H1 (cell line): ENCODE measurements at regions not wholly inside any gene's neighbourhood (a gene's known extent, or its start where the extent isn't known, plus 50 kb on each side); places are given as distances from the start of the nearest gene placed in this dataset.

Experiments used
- CTCF ChIA-PET: fragments of 300-600 bp; sonication (Branson Sonifier 250); formaldehyde crosslinking; loops from one replicate; lab custom pipeline; 2021; ENCODE audit not compliant: partially characterized antibody; lab: Charles Lee
- POLR2A ChIA-PET: fragments of 300-600 bp; sonication (Branson Sonifier 250); formaldehyde crosslinking; loops from one replicate; lab custom pipeline; 2021; ENCODE audit warnings: inconsistent platforms; ENCODE audit not compliant: partially characterized antibody; lab: Charles Lee
- DNase-seq, 2 experiments: peaks; one replicate each; pipeline versions ENCODE4 v3.0.0 to v3.0.0-alpha.2; 2010 to 2022; ENCODE audit warnings: low spot score in 2 of 2, low read depth in 1 of 2, mixed read lengths in 1 of 2
- FAIRE-seq: peaks from 2 replicates; lab custom pipeline; 2011; peaks lifted over from hg19 to GRCh38; lab: Jason Lieb, UNC
- H2AFZ ChIP-seq: 2 replicates; pipeline ENCODE4 v1.8.1; 2012; ENCODE audit warnings: low read length, inconsistent platforms
- H2AK5ac ChIP-seq: 2 replicates; pipeline ENCODE4 v1.6.1; 2013; ENCODE audit warnings: low read depth, low read length
- H2BK120ac ChIP-seq: replicated peaks from 2 replicates; pipeline ENCODE3; 2013; ENCODE audit warnings: low read depth, low read length, inconsistent platforms
- H2BK12ac ChIP-seq: 2 replicates; pipeline ENCODE4 v1.6.1; 2013; ENCODE audit warnings: low read depth, low read length
- H2BK15ac ChIP-seq: 2 replicates; pipeline ENCODE4 v1.6.1; 2013; ENCODE audit warnings: low read length
- H2BK20ac ChIP-seq: 2 replicates; pipeline ENCODE4 v1.6.1; 2013; ENCODE audit warnings: low read length
- H2BK5ac ChIP-seq: 2 replicates; pipeline ENCODE4 v1.6.1; 2013; ENCODE audit warnings: low read depth, low read length
- H3K14ac ChIP-seq: 2 replicates; pipeline ENCODE4 v1.6.1; 2013; ENCODE audit warnings: inconsistent platforms; ENCODE audit not compliant: insufficient read length
- H3K18ac ChIP-seq: 2 replicates; pipeline ENCODE4 v1.6.1; 2013; ENCODE audit warnings: low read length; ENCODE audit errors: extremely low read depth
- H3K23ac ChIP-seq: 2 replicates; pipeline ENCODE4 v1.6.1; 2013; ENCODE audit warnings: inconsistent platforms; ENCODE audit not compliant: insufficient read length
- H3K23me2 ChIP-seq: 2 replicates; pipeline ENCODE4 v1.6.1; 2013; ENCODE audit warnings: low read depth, low read length
- H3K27ac ChIP-seq: 2 replicates; pipeline ENCODE4 v1.6.1; 2011; ENCODE audit warnings: low read depth, low read length, inconsistent platforms
- H3K27me3 ChIP-seq, 4 experiments: replicated peaks in 1 of 4; 1 replicate in 1 of 4; 2 replicates in 3 of 4; pipeline versions ENCODE4 v1.6.1 to v1.8.1; 2011 to 2013; ENCODE audit warnings: low read length in 3 of 4, mild to moderate bottlenecking in 3 of 4, inconsistent platforms in 2 of 4, mixed read lengths in 2 of 4, moderate library complexity in 1 of 4; ENCODE audit not compliant: control insufficient read depth in 3 of 4, insufficient read depth in 3 of 4; ENCODE audit errors: extremely low read depth in 1 of 4
- H3K36me3 ChIP-seq, 4 experiments: 2 replicates each; pipeline versions ENCODE4 v1.6.1 to v1.8.1; 2011 to 2013; ENCODE audit warnings: mild to moderate bottlenecking in 4 of 4, low read length in 3 of 4, moderate library complexity in 2 of 4, control low read depth in 1 of 4, inconsistent platforms in 1 of 4; ENCODE audit not compliant: insufficient read depth in 4 of 4, control insufficient read depth in 2 of 4
- H3K4ac ChIP-seq: replicated peaks from 2 replicates; pipeline ENCODE3; 2013; ENCODE audit warnings: low read length, low read depth, mixed read lengths, inconsistent platforms; ENCODE audit not compliant: insufficient read length
- H3K4me1 ChIP-seq, 4 experiments: replicated peaks in 1 of 4; 1 replicate in 1 of 4; 2 replicates in 3 of 4; pipeline versions ENCODE4 v1.6.1 to v1.8.1; 2011 to 2013; ENCODE audit warnings: low read length in 3 of 4, inconsistent platforms in 2 of 4, mixed read lengths in 1 of 4; ENCODE audit not compliant: insufficient read depth in 4 of 4, control insufficient read depth in 3 of 4
- H3K4me2 ChIP-seq, 2 experiments: 2 replicates each; pipeline versions ENCODE4 v1.6.1 to v1.8.1; 2011 to 2013; ENCODE audit warnings: low read depth in 2 of 2, low read length in 2 of 2, control low read depth in 1 of 2, inconsistent platforms in 1 of 2, mild to moderate bottlenecking in 1 of 2; ENCODE audit not compliant: insufficient read depth in 1 of 2
- H3K4me3 ChIP-seq, 4 experiments: fragments of 200-600, 300-600 bp in 1 of 4; sonication (generic), shearing (Covaris generic), sonication (Bioruptor Twin) in 1 of 4; 2 replicates each; pipeline versions ENCODE4 v1.5.1 to v1.8.1; 2011 to 2016; ENCODE audit warnings: low read length in 4 of 4, low read depth in 3 of 4, control low read depth in 2 of 4, inconsistent platforms in 2 of 4, mild to moderate bottlenecking in 2 of 4, mixed read lengths in 1 of 4, moderate library complexity in 1 of 4; ENCODE audit not compliant: insufficient read depth in 2 of 4; ENCODE audit errors: extremely low read depth in 1 of 4
- H3K56ac ChIP-seq: replicated peaks from 2 replicates; pipeline ENCODE3; 2013; ENCODE audit warnings: low read depth, mild to moderate bottlenecking, mixed read lengths, low read length, inconsistent platforms; ENCODE audit not compliant: insufficient read length
- H3K79me1 ChIP-seq: 2 replicates; pipeline ENCODE4 v1.6.1; 2013; ENCODE audit warnings: low read depth, low read length, control low read depth
- H3K79me2 ChIP-seq, 2 experiments: 2 replicates each; pipeline versions ENCODE4 v1.6.1 to v1.8.1; 2012 to 2013; ENCODE audit warnings: low read length in 2 of 2, mild to moderate bottlenecking in 2 of 2, inconsistent platforms in 1 of 2; ENCODE audit not compliant: insufficient read depth in 2 of 2, control insufficient read depth in 1 of 2
- H3K9ac ChIP-seq, 4 experiments: replicated peaks in 1 of 4; 1 replicate in 1 of 4; 2 replicates in 3 of 4; pipeline versions ENCODE4 v1.6.1 to v1.8.1; 2011 to 2013; ENCODE audit warnings: low read depth in 3 of 4, low read length in 3 of 4, control low read depth in 2 of 4, mild to moderate bottlenecking in 2 of 4, moderate library complexity in 2 of 4, inconsistent platforms in 1 of 4; ENCODE audit errors: extremely low read depth in 1 of 4
- H3K9me3 ChIP-seq, 2 experiments: 2 replicates each; pipeline versions ENCODE4 v1.6.1 to v1.8.1; 2012 to 2013; ENCODE audit warnings: mild to moderate bottlenecking in 2 of 2, moderate library complexity in 2 of 2, control low read depth in 1 of 2, inconsistent platforms in 1 of 2, low read depth in 1 of 2, low read length in 1 of 2, mixed read lengths in 1 of 2; ENCODE audit not compliant: insufficient read depth in 2 of 2
- H4K20me1 ChIP-seq, 2 experiments: replicated peaks in 1 of 2; 2 replicates each; pipeline versions ENCODE3 to v1.8.1; 2011 to 2013; ENCODE audit warnings: inconsistent platforms in 2 of 2, low read length in 2 of 2, mild to moderate bottlenecking in 1 of 2; ENCODE audit not compliant: insufficient read depth in 2 of 2, control insufficient read depth in 1 of 2
- H4K5ac ChIP-seq: 2 replicates; pipeline ENCODE4 v1.6.1; 2013; ENCODE audit warnings: low read length, low read depth, mixed read lengths, inconsistent platforms; ENCODE audit not compliant: insufficient read length
- H4K8ac ChIP-seq: 2 replicates; pipeline ENCODE4 v1.8.0; 2013; ENCODE audit warnings: mild to moderate bottlenecking, moderate library complexity, low read length, inconsistent platforms; ENCODE audit not compliant: insufficient read depth; ENCODE audit errors: extremely low read depth
- H4K91ac ChIP-seq: replicated peaks from 2 replicates; pipeline ENCODE3; 2013; ENCODE audit warnings: low read length, mixed read lengths, inconsistent platforms; ENCODE audit not compliant: insufficient read length
- RAD21 ChIP-seq, 2 experiments: IDR thresholded peaks in 1 of 2; conservative IDR thresholded peaks in 1 of 2; 2 replicates each; pipeline ENCODE4 v1.6.1; 2011; ENCODE audit warnings: low read depth in 2 of 2, low read length in 2 of 2, improper control_type of control experiment in 1 of 2, inconsistent platforms in 1 of 2, mild to moderate bottlenecking in 1 of 2, moderate library complexity in 1 of 2
- SP4 ChIP-seq: IDR thresholded peaks from 2 replicates; pipeline ENCODE4 v1.6.1; 2012; ENCODE audit warnings: low read length, inconsistent platforms
- YY1 ChIP-seq: IDR thresholded peaks from 2 replicates; pipeline ENCODE4 v1.6.1; 2011; ENCODE audit warnings: low read depth, mild to moderate bottlenecking, low read length
- WGBS, 2 experiments: shearing (Covaris generic) in 1 of 2; methylation state at CpG; one replicate each; pipeline versions ENCODE4 v1.1.6 to v1.1.7; 2013 to 2015; ENCODE audit warnings: low lambda C conversion rate in 2 of 2, mixed read lengths in 2 of 2, inconsistent platforms in 1 of 2, low coverage in 1 of 2, missing lambda C conversion rate in 1 of 2; ENCODE audit not compliant: insufficient replicate concordance in 2 of 2, insufficient coverage in 1 of 2, insufficient read length in 1 of 2; ENCODE audit errors: extremely low coverage in 1 of 2, missing lambda C conversion rate in 1 of 2; 5-methylcytosine and 5-hydroxymethylcytosine counted together

GRCh38 chr3:134718726-134719125 lies 67.9 kb upstream of the KY start:
- Histone ChIP-seq H3K4me1 (no peaks in the 10 kb centered on the region), H2BK15ac (no peak overlapping the region), H4K5ac (no peak overlapping the region), H4K20me1 (no peaks in the 10 kb centered on the region), H3K4me3 (no peak overlapping the region), H4K8ac (no peak overlapping the region), H3K4me2 (no peak overlapping the region), H2BK5ac (no peak overlapping the region), H2BK12ac (no peak overlapping the region), H3K79me1 (no peaks in the 10 kb centered on the region), H3K23ac (no peak overlapping the region), H3K56ac (no peak overlapping the region), H2BK120ac (no peak overlapping the region), H3K27ac (no peak overlapping the region), H3K14ac (no peak overlapping the region), H2AK5ac (no peak overlapping the region), H3K4ac (no peak overlapping the region), H2AFZ (no peak overlapping the region), H3K9me3 (no peaks in the 10 kb centered on the region), H3K79me2 (no peaks in the 10 kb centered on the region), H3K36me3 (no peaks in the 10 kb centered on the region), H3K18ac (no peak overlapping the region), H3K9ac (no peak overlapping the region), H3K23me2 (no peaks in the 10 kb centered on the region), H3K27me3 (peaks cover 0 to 1% (median 0%) of the 10 kb centered on the region in 4 experiments; a peak in 1 of 7 replicates), H4K91ac (no peak overlapping the region), H2BK20ac (no peak overlapping the region)
- DNase-seq = no peak
- no peak for TF ChIP-seq SP4
- TF ChIP-seq RAD21 (IDR thresholded peaks at IDR 0.05 in 1 of 2, conservative IDR thresholded peaks at IDR 0.05 in 1 of 2; ENCODE audit: low read depth in 2 of 2, low read length in 2 of 2) = no peak
- no peak for TF ChIP-seq YY1
- FAIRE-seq = no peak
- ChIA-PET CTCF (interaction anchor here (0.7 to 1.0 kb wide), 2 partner anchors 36 to 118 kb away, joined by 3 to 4 read pairs; no protein-coding TSS in a partner anchor), POLR2A (no interaction called here)
- 85% methylated on average over 4 of the region's 4 CpGs; no CpG with 5 or more reads in 1 of the 2 experiments for WGBS, 2 experiments
